Heart right ventricle (tissue), 16 donors: ENCODE measurements at regions not wholly inside any gene's neighbourhood (a gene's known extent, or its start where the extent isn't known, plus 50 kb on each side); places are given as distances from the start of the nearest gene placed in this dataset.

ENCODE experiments used
- ATAC-seq, 8 donors: fragments of 200-7000 bp; cut with Tn5 transposase; one replicate each; pipeline ENCODE4 v1.9.1; 2020; ENCODE audit warnings: mild to moderate bottlenecking in 8 of 8, moderate library complexity in 8 of 8, moderate number of reproducible peaks in 1 of 8
- DNase-seq, 2 donors: peaks; one replicate each; pipeline ENCODE4 v3.0.0-alpha.2; 2020
- H3K27ac ChIP-seq, 10 donors: fragments of 200-600 bp; sonication (generic) in 2 of 10; one replicate each; pipeline versions ENCODE4 v1.5.0 to v1.8.0; 2020 to 2022; ENCODE audit warnings: mild to moderate bottlenecking in 3 of 10
- H3K27me3 ChIP-seq, 7 donors: fragments of 200-600 bp; one replicate each; pipeline ENCODE4 v1.8.0; 2021 to 2022; ENCODE audit warnings: mild to moderate bottlenecking in 2 of 7
- H3K36me3 ChIP-seq, 9 donors: fragments of 200-600 bp; sonication (generic) in 1 of 9; one replicate each; pipeline versions ENCODE4 v1.5.0 to v1.8.0; 2020 to 2022; ENCODE audit warnings: mild to moderate bottlenecking in 2 of 9
- H3K4me1 ChIP-seq, 9 donors: fragments of 200-600 bp; sonication (generic) in 1 of 9; one replicate each; pipeline versions ENCODE4 v1.5.0 to v1.8.0; 2020 to 2022; ENCODE audit warnings: mild to moderate bottlenecking in 4 of 9
- H3K4me3 ChIP-seq, 10 donors: fragments of 200-600 bp; sonication (generic) in 2 of 10; one replicate each; pipeline versions ENCODE4 v1.5.0 to v1.8.0; 2020 to 2022; ENCODE audit warnings: mild to moderate bottlenecking in 7 of 10, moderate library complexity in 2 of 10
- H3K9me3 ChIP-seq, 11 donors: fragments of 200-600 bp in 10 of 11; sonication (generic) in 2 of 11; one replicate each; pipeline versions ENCODE4 v1.5.0 to v1.8.0; 2013 to 2022; ENCODE audit warnings: mild to moderate bottlenecking in 2 of 11, control low read depth in 1 of 11, moderate library complexity in 1 of 11
- WGBS, 2 donors: extraction: QIAGEN DNeasy Blood & Tissue Kit; methylation state at CpG; one replicate each; pipeline ENCODE4 v1.1.7; 2013; ENCODE audit warnings: inconsistent platforms in 1 of 2; 5-methylcytosine and 5-hydroxymethylcytosine counted together
- intact Hi-C, 10 donors: fragments of 100-400 bp; cut with DNase I; formaldehyde crosslinking; loops; one replicate each; pipeline versions ENCODE4 v1.11.1 to v1.14.2; 2022
- TF ChIP-seq, protein P1 (sequence below), 9 donors: fragments of 200-600 bp; sonication (generic) in 2 of 9; IDR thresholded peaks; one replicate each; pipeline versions ENCODE4 v1.5.0 to v1.8.0; 2021 to 2022; ENCODE audit warnings: antibody characterized with exemption in 9 of 9, mild to moderate bottlenecking in 5 of 9, moderate library complexity in 1 of 9
- donor health status: Arrhythmogenic right ventricular cardiomyopathy.
- donor health status: ischemic (EF 13 %, LVEDD 7.1; RV severe dilation, severe dysfunction).
- donor health status: healthy with polysubstance abuse.
- donor health status: DM: no; HTN: yes; CAD: no.
- donor health status: DM: no; HTN: no; CAD: no.
- donor health status: ischemic (EF 25% LVEDD 6.9; RV normal size, moderate dysfunction).
- donor health status: ischemic (EF 25% LVEDD 5.7; RV mildly dilated, moderate dysfunction).
- donor health status: healthy.
- donor health status: DM: yes; HTN: yes; CAD: no.
- donor health status: Ischemic cardiomyopathy.
- donor health status: ischemic (EF 35%, LVEDD 5.7; RV mildly dilated, moderate dysfunction).
- donor health status: nonischemic (EF 11% LVEDD 7.7; RV severe dilation, severe dysfunction).
- donor health status: DM: yes; HTN: yes; CAD: no.
- donor health status: PGD.
- donor health status: ischemic (EF 29% LVEDD 5.4; RV normal size, mild dysfunction).
- donor health status: nonischemic (EF 23%, LVEDD 6.1; RV moderate dilation, normal function).

DNA sequence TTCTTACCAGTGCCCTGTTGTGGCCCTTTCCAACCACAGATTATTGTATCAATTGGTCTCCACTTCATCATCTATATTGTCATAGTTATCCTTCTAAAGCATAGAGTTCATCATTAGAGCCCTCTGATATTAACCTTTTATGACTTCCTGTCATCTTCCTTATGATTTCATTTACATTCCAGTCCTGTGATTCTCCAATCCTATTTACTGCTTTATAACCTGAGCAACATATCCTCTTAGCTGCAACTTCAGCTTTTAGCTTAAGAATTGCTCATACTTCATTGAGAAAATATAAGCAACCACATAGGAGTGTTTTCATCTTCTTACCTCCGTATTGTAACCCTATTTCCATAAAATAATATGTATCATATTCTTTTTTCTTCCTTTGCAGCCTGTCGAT is 252.6 kb upstream of the CENPE start:
- H3K9me3 ChIP-seq: peaks cover 0 to 15% (median 4%) of the 10 kb centered on the region in 11 donors
- H3K4me3 ChIP-seq: no peak overlapping the region
- intact Hi-C loops: no loop called here
- H3K27ac ChIP-seq: no peak overlapping the region
- H3K36me3 ChIP-seq: no peaks in the 10 kb centered on the region
- H3K27me3 ChIP-seq: no peaks in the 10 kb centered on the region
- 71 to 75% methylated on average over 2 of the region's 2 CpGs for WGBS, 2 donors
- no peaks in the 10 kb centered on the region for H3K4me1 ChIP-seq
- ATAC-seq (no peak), DNase-seq (no peak)
- TF ChIP-seq, protein P1, sequence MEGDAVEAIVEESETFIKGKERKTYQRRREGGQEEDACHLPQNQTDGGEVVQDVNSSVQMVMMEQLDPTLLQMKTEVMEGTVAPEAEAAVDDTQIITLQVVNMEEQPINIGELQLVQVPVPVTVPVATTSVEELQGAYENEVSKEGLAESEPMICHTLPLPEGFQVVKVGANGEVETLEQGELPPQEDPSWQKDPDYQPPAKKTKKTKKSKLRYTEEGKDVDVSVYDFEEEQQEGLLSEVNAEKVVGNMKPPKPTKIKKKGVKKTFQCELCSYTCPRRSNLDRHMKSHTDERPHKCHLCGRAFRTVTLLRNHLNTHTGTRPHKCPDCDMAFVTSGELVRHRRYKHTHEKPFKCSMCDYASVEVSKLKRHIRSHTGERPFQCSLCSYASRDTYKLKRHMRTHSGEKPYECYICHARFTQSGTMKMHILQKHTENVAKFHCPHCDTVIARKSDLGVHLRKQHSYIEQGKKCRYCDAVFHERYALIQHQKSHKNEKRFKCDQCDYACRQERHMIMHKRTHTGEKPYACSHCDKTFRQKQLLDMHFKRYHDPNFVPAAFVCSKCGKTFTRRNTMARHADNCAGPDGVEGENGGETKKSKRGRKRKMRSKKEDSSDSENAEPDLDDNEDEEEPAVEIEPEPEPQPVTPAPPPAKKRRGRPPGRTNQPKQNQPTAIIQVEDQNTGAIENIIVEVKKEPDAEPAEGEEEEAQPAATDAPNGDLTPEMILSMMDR (IDR thresholded peaks at IDR 0.05): no peak

- Histone ChIP-seq H3K4me3 (no peak overlapping the region), H3K36me3 (no peaks in the 10 kb centered on the region), H3K27me3 (no peaks in the 10 kb centered on the region), H3K4me1 (no peaks in the 10 kb centered on the region), H3K27ac (no peak overlapping the region), H3K9me3 (peaks cover 0 to 4% (median 0%) of the 10 kb centered on the region in 11 donors)
- intact Hi-C loops: no loop called here
- WGBS, 2 donors: 72 to 76% methylated on average over 2 of the region's 2 CpGs
- no peak for ATAC-seq
- TF ChIP-seq, protein P1 (IDR thresholded peaks at IDR 0.05): no peak
- no peak for DNase-seq
These were observed 251.3 kb upstream of the CENPE start for GRCh38 chr4:103449296-103450023.

DNA sequence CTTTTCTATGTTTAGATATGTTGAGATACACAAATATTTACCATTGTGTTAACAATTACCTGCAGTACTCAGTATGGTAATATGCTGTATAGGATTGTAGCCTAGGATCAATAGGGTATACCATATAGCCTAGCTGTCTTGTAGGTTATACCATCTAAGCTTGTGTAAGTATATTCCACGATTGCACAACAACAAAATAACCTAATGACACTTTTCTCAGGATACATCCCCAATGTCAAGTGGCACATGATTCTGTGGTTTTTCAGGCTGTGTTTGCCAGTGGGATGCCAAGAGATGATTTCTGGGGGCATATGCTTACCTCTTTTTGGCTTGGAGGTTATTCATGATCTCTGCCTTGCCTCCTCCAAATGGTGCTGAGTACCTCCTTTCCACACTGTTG is 247.2 kb upstream of the CENPE start:
- intact Hi-C loops: no loop called here
- TF ChIP-seq, protein P1 (IDR thresholded peaks at IDR 0.05): no peak
- Histone ChIP-seq H3K4me3 (no peak overlapping the region), H3K27me3 (no peaks in the 10 kb centered on the region), H3K36me3 (no peaks in the 10 kb centered on the region), H3K27ac (no peak overlapping the region), H3K4me1 (no peaks in the 10 kb centered on the region), H3K9me3 (no peaks in the 10 kb centered on the region)
- DNase-seq (no peak), ATAC-seq (no peak)
- WGBS, 2 donors: 69 to 75% methylated on average over 1 of the region's 1 CpG

- Histone ChIP-seq H3K4me3 (no peak overlapping the region), H3K36me3 (no peaks in the 10 kb centered on the region), H3K9me3 (no peaks in the 10 kb centered on the region), H3K4me1 (no peaks in the 10 kb centered on the region), H3K27me3 (no peaks in the 10 kb centered on the region), H3K27ac (no peak overlapping the region)
- ATAC-seq (no peak), DNase-seq (no peak)
- TF ChIP-seq, protein P1 (IDR thresholded peaks at IDR 0.05): no peak
- intact Hi-C loops: no loop called here
- 53 to 54% methylated on average over 3 of the region's 3 CpGs for WGBS, 2 donors
These were observed 245.2 kb upstream of the CENPE start for GRCh38 chr4:103443324-103443723.
